Right lobe of liver (tissue), 6 donors: ENCODE measurements at regions not wholly inside any gene's neighbourhood (a gene's known extent, or its start where the extent isn't known, plus 50 kb on each side); places are given as distances from the start of the nearest gene placed in this dataset.
A peak's percentile ranks its signal among the peaks of the same experiment; 100 is the strongest.

ENCODE experiments used
- ATAC-seq, 4 donors: fragments of 200-7000 bp; cut with Tn5 transposase; one replicate each; pipeline ENCODE4 v1.9.1; 2020; ENCODE audit warnings: mild to moderate bottlenecking in 4 of 4, moderate library complexity in 4 of 4
- DNase-seq, 3 donors: peaks; one replicate each; pipeline ENCODE4 v3.0.0-alpha.2; 2020
- H3K27ac ChIP-seq, 3 donors: fragments of 200-600 bp; one replicate each; pipeline ENCODE4 v1.8.0; 2022
- H3K27me3 ChIP-seq, 2 donors: fragments of 200-600 bp; one replicate each; pipeline ENCODE4 v1.8.0; 2022
- H3K36me3 ChIP-seq, 4 donors: fragments of 200-600 bp; sonication (generic) in 1 of 4; one replicate each; pipeline versions ENCODE4 v1.5.1 to v1.8.0; 2017 to 2022; ENCODE audit warnings: control low read depth in 1 of 4
- H3K4me1 ChIP-seq, 4 donors: fragments of 200-600 bp; sonication (generic) in 1 of 4; one replicate each; pipeline versions ENCODE4 v1.5.1 to v1.8.0; 2017 to 2022; ENCODE audit warnings: control low read depth in 1 of 4
- H3K4me3 ChIP-seq, 3 donors: fragments of 200-600 bp; one replicate each; pipeline ENCODE4 v1.8.0; 2022
- H3K9me3 ChIP-seq, 4 donors: fragments of 200-600 bp; sonication (generic) in 1 of 4; one replicate each; pipeline versions ENCODE4 v1.5.1 to v1.8.0; 2017 to 2022; ENCODE audit warnings: control low read depth in 1 of 4
- CTCF ChIP-seq, 4 donors: fragments of 200-600 bp in 3 of 4; fragments of 450-650 bp in 1 of 4; IDR thresholded peaks; one replicate each; pipeline versions ENCODE4 v1.5.1 to v1.8.0; 2016 to 2022; ENCODE audit warnings: antibody characterized with exemption in 4 of 4, mild to moderate bottlenecking in 2 of 4
- POLR2A ChIP-seq: fragments of 450-650 bp; IDR thresholded peaks from one replicate; pipeline ENCODE4 v1.6.1; 2017; ENCODE audit warnings: antibody characterized with exemption, mild to moderate bottlenecking
- WGBS: methylation state at CpG from one replicate; pipeline ENCODE4 v1.1.6; 2018; ENCODE audit warnings: low coverage, low lambda C conversion rate; ENCODE audit not compliant: insufficient coverage; ENCODE audit errors: missing lambda C conversion rate; 5-methylcytosine and 5-hydroxymethylcytosine counted together
- intact Hi-C, 2 donors: fragments of 100-400 bp; cut with DNase I; formaldehyde crosslinking; loops; one replicate each; pipeline versions ENCODE4 v1.11.2 to v1.14.1; 2022
- donor health status: DM: no; HTN: yes; CAD: no.
- donor health status: DM: no; HTN: no; CAD: no.
- donor health status: DM: no; HTN: no; CAD: no.
- donor health status: DM: no; HTN: yes; CAD: no.
- donor health status: DM: no; HTN: yes; CAD: no.

DNA sequence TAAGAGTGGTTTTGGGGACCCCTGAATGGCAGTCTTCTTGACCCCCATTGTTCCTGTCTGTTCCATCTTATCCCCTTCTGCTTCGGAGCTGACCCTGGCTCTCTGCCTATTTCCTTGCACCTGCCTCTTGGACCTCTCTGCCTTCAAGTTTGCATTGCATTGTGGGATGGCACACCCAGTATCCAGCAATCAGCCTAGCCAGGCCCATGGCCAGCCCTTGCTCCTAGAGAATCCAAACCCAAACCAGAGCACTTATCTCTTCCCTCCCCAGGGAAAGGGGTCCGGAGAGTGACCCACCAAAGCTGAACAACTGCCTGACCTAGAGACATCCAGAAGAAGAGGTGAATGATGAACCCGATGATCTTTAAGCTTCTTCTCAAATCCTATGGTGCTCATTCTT, 607.3 kb upstream of the CADM1 start:
- Histone ChIP-seq H3K4me1 (no peaks in the 10 kb centered on the region), H3K27me3 (no peaks in the 10 kb centered on the region), H3K9me3 (no peaks in the 10 kb centered on the region), H3K27ac (no peak overlapping the region), H3K4me3 (no peak overlapping the region), H3K36me3 (no peaks in the 10 kb centered on the region)
- 78% methylated on average over 3 of the region's 3 CpGs for WGBS
- intact Hi-C loops: no loop called here
- TF ChIP-seq POLR2A (no peak), CTCF (IDR thresholded peaks at IDR 0.05) (no peak)
- ATAC-seq (no peak), DNase-seq (no peak)

DNA sequence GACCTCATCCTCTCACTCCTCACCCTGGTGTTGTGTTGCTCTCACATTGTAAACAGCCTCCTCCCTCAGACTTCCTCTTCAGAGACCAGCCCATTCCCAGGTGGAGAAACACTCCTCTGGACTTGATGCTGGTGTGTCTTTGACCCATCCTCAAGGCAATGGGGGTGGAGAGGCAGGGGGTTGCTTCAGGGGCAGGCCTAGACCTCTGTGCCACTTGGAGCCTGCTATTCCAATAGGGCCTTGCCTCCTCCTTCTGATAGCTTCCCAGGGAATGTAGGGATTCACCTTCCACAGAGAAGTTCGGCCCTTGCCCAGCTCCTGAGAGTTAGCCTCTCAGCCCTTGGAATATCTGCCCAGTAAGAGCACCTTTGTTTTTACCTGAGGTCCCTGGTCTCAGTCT, 606.6 kb upstream of the CADM1 start:
- H3K36me3 ChIP-seq: no peaks in the 10 kb centered on the region
- DNase-seq (no peak), ATAC-seq (no peak)
- no peak overlapping the region for H3K27ac ChIP-seq
- WGBS: no CpG with 5 or more reads among the region's 1 CpG
- H3K27me3 ChIP-seq: no peaks in the 10 kb centered on the region
- no peaks in the 10 kb centered on the region for H3K4me1 ChIP-seq
- intact Hi-C loops: no loop called here
- no peak overlapping the region for H3K4me3 ChIP-seq
- H3K9me3 ChIP-seq: no peaks in the 10 kb centered on the region
- TF ChIP-seq CTCF (IDR thresholded peaks at IDR 0.05) (no peak), POLR2A (no peak)

GRCh38 chr11:116110356-116110755, 606.1 kb upstream of the CADM1 start:
- no peak for TF ChIP-seq POLR2A
- TF ChIP-seq CTCF (IDR thresholded peaks at IDR 0.05): no peak
- Histone ChIP-seq H3K27me3 (no peaks in the 10 kb centered on the region), H3K4me1 (no peaks in the 10 kb centered on the region), H3K9me3 (no peaks in the 10 kb centered on the region), H3K36me3 (no peaks in the 10 kb centered on the region), H3K27ac (no peak overlapping the region), H3K4me3 (no peak overlapping the region)
- DNase-seq: no peak
- intact Hi-C loops: no loop called here
- WGBS: no CpG with 5 or more reads among the region's 1 CpG
- ATAC-seq: no peak

DNA sequence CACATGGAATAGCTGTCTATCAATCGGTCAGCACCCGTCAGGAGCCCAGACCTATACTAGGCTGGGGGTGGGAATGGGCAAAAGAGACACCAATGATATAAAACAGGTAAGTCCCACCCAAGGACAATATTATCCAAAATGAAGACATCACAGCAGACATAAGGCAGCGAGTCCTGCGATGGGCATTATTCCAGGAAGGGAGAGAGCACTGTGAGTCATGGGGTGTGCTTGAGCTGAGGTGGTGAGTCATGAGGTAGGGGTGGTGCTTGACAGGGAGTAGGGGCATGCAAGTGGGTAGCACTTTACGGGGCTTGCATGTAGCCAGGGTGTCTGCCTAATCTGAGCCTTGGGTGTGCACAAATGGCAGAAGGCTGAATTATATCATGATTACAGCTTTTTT, 605.0 kb upstream of the CADM1 start:
- 87% methylated on average over 5 of the region's 5 CpGs for WGBS
- no peaks in the 10 kb centered on the region for H3K9me3 ChIP-seq
- no peak overlapping the region for H3K4me3 ChIP-seq
- intact Hi-C loops: no loop called here
- no peaks in the 10 kb centered on the region for H3K27me3 ChIP-seq
- no peaks in the 10 kb centered on the region for H3K4me1 ChIP-seq
- TF ChIP-seq CTCF (IDR thresholded peaks at IDR 0.05): no peak
- no peak for TF ChIP-seq POLR2A
- no peak overlapping the region for H3K27ac ChIP-seq
- DNase-seq (no peak), ATAC-seq (peak in 1 of 4 donors; percentile 30)
- H3K36me3 ChIP-seq: no peaks in the 10 kb centered on the region

- DNase-seq (no peak), ATAC-seq (no peak)
- Histone ChIP-seq H3K27ac (no peak overlapping the region), H3K4me3 (no peak overlapping the region), H3K9me3 (no peaks in the 10 kb centered on the region), H3K27me3 (no peaks in the 10 kb centered on the region), H3K4me1 (no peaks in the 10 kb centered on the region), H3K36me3 (no peaks in the 10 kb centered on the region)
- TF ChIP-seq CTCF (IDR thresholded peaks at IDR 0.05) (no peak), POLR2A (no peak)
- intact Hi-C loops: no loop called here
- WGBS: 48% methylated on average over 2 of the region's 2 CpGs
These were observed 603.9 kb upstream of the CADM1 start for GRCh38 chr11:116108161-116108560.
